Neural cell (in vitro differentiated cells): ENCODE measurements at regions not wholly inside any gene's neighbourhood (a gene's known extent, or its start where the extent isn't known, plus 50 kb on each side); places are given as distances from the start of the nearest gene placed in this dataset.

ENCODE experiments used
- H2AFZ ChIP-seq: fragments of 200-600, 300-800 bp; sonication (generic), shearing (Covaris generic); 2 replicates; pipeline ENCODE4 v1.6.0; 2014; ENCODE audit warnings: low read depth, mild to moderate bottlenecking, antibody characterized with exemption, low read length, moderate library complexity
- H3F3A ChIP-seq: fragments of 200-600 bp; shearing (Covaris generic); 2 replicates; pipeline ENCODE4 v1.6.1; 2016; ENCODE audit warnings: mild to moderate bottlenecking, moderate library complexity, mixed read lengths, antibody characterized with exemption, low read length; ENCODE audit not compliant: insufficient read depth, poor library complexity, severe bottlenecking
- H3K27ac ChIP-seq: fragments of 200-600, 300-800 bp; sonication (generic), shearing (Covaris generic); 2 replicates; pipeline ENCODE4 v1.5.1; 2014; ENCODE audit warnings: mild to moderate bottlenecking, low read length, moderate library complexity
- H3K27me3 ChIP-seq: fragments of 300-800, 200-600 bp; sonication (generic), shearing (Covaris generic); 2 replicates; pipeline ENCODE4 v1.6.0; 2014; ENCODE audit warnings: mild to moderate bottlenecking, low read depth, low read length, moderate library complexity; ENCODE audit not compliant: insufficient read depth
- H3K36me3 ChIP-seq: fragments of 300-800, 200-600 bp; sonication (generic), shearing (Covaris generic); 2 replicates; pipeline ENCODE4 v1.5.1; 2014; ENCODE audit warnings: mild to moderate bottlenecking, antibody characterized with exemption, low read length, moderate library complexity; ENCODE audit not compliant: insufficient read depth
- H3K4me2 ChIP-seq: fragments of 300-800, 200-600 bp; sonication (generic), shearing (Covaris generic); 2 replicates; pipeline ENCODE4 v1.6.0; 2014; ENCODE audit warnings: mild to moderate bottlenecking, low read length
- H3K4me3 ChIP-seq: fragments of 300-800, 200-600 bp; sonication (generic), shearing (Covaris generic); 2 replicates; pipeline ENCODE4 v1.5.1; 2014; ENCODE audit warnings: mild to moderate bottlenecking, low read length, moderate library complexity
- H3K79me2 ChIP-seq: fragments of 200-600 bp; shearing (Covaris generic); replicated peaks from 2 replicates; pipeline ENCODE4 v1.6.0; 2014; ENCODE audit warnings: mild to moderate bottlenecking, low read length, moderate library complexity; ENCODE audit not compliant: insufficient read depth
- H3K9ac ChIP-seq: fragments of 300-800, 200-600 bp; sonication (generic), shearing (Covaris generic); 2 replicates; pipeline ENCODE4 v1.6.1; 2016; ENCODE audit warnings: mild to moderate bottlenecking, low read length, mixed read lengths
- H3K9me2 ChIP-seq: fragments of 200-600 bp; shearing (Covaris generic); 2 replicates; pipeline ENCODE4 v1.6.1; 2016; ENCODE audit warnings: mild to moderate bottlenecking, low read length, mixed read lengths; ENCODE audit not compliant: insufficient read depth
- H3K9me3 ChIP-seq: fragments of 200-600, 300-800 bp; sonication (generic), shearing (Covaris generic); 2 replicates; pipeline ENCODE4 v1.6.1; 2016; ENCODE audit warnings: mild to moderate bottlenecking, mixed run types, low read length, moderate library complexity, mixed read lengths
- H4K20me1 ChIP-seq: fragments of 200-600 bp; shearing (Covaris generic); 2 replicates; pipeline ENCODE4 v1.6.1; 2016; ENCODE audit warnings: mild to moderate bottlenecking, mixed run types; ENCODE audit not compliant: insufficient read depth
- EP300 ChIP-seq: fragments of 450-650 bp; conservative IDR thresholded peaks from 2 replicates; pipeline ENCODE4 v1.6.1; 2014; ENCODE audit warnings: antibody characterized with exemption, mild to moderate bottlenecking, moderate library complexity; ENCODE audit not compliant: poor library complexity, severe bottlenecking
- EZH2 ChIP-seq: fragments of 200-600, 300-800 bp; shearing (Covaris generic), sonication (generic); IDR thresholded peaks from 2 replicates; pipeline ENCODE4 v1.6.1; 2014; ENCODE audit warnings: antibody characterized with exemption, low read length, borderline replicate concordance, mild to moderate bottlenecking; ENCODE audit not compliant: insufficient read depth, poor library complexity, severe bottlenecking
- MXI1 ChIP-seq: fragments of 450-650 bp; conservative IDR thresholded peaks from 2 replicates; pipeline ENCODE4 v1.6.1; 2014; ENCODE audit warnings: antibody characterized with exemption, mild to moderate bottlenecking; ENCODE audit not compliant: poor library complexity, severe bottlenecking
- POLR2AphosphoS5 ChIP-seq: IDR thresholded peaks from 2 replicates; pipeline ENCODE4 v1.6.1; 2012
- RAD21 ChIP-seq: fragments of 450-650 bp; conservative IDR thresholded peaks from 2 replicates; pipeline ENCODE4 v1.6.1; 2014; ENCODE audit warnings: antibody characterized with exemption, mild to moderate bottlenecking, moderate library complexity
- REST ChIP-seq: IDR thresholded peaks from 2 replicates; pipeline ENCODE4 v1.6.1; 2012; ENCODE audit warnings: borderline replicate concordance
- SMC3 ChIP-seq: fragments of 450-650 bp; conservative IDR thresholded peaks from 2 replicates; pipeline ENCODE4 v1.6.1; 2014; ENCODE audit warnings: antibody characterized with exemption, mild to moderate bottlenecking, moderate library complexity; ENCODE audit not compliant: poor library complexity
- TAF1 ChIP-seq: IDR thresholded peaks from 2 replicates; pipeline ENCODE4 v1.6.1; 2012; ENCODE audit warnings: low read depth
- TF ChIP-seq, protein P1 (sequence below): fragments of 450-650 bp; IDR thresholded peaks from 2 replicates; pipeline ENCODE4 v1.5.1; 2014; ENCODE audit warnings: antibody characterized with exemption, mild to moderate bottlenecking, moderate library complexity; ENCODE audit not compliant: poor library complexity, severe bottlenecking

DNA sequence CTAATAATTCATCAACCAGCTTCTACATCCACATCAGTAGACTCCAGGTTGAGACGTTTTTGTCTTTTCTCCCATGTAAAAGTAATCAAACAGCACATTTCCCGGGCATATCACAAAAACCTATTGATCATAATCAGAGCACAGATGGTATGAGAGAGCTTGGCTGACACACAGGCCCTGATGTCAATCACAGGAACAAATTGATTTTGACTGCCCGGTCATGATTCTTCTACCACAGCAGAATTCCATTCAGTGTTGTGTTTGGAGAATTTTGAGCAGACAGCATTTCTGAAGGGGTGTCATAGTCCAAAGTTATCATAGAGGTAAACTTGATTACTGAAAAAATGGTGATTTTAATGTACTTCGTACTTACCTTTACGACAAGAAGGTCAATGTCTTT, 351.1 kb downstream of the ZSWIM6 start:
- Histone ChIP-seq H3K9me2 (no peaks in the 10 kb centered on the region), H3K4me3 (no peak overlapping the region), H3K4me2 (no peak overlapping the region), H3K27me3 (no peaks in the 10 kb centered on the region), H4K20me1 (no peaks in the 10 kb centered on the region), H3F3A (no peaks in the 10 kb centered on the region), H3K27ac (no peak overlapping the region), H2AFZ (no peak overlapping the region), H3K9me3 (no peaks in the 10 kb centered on the region), H3K79me2 (no peaks in the 10 kb centered on the region), H3K9ac (no peak overlapping the region), H3K36me3 (no peaks in the 10 kb centered on the region)
- TF ChIP-seq, protein P1, sequence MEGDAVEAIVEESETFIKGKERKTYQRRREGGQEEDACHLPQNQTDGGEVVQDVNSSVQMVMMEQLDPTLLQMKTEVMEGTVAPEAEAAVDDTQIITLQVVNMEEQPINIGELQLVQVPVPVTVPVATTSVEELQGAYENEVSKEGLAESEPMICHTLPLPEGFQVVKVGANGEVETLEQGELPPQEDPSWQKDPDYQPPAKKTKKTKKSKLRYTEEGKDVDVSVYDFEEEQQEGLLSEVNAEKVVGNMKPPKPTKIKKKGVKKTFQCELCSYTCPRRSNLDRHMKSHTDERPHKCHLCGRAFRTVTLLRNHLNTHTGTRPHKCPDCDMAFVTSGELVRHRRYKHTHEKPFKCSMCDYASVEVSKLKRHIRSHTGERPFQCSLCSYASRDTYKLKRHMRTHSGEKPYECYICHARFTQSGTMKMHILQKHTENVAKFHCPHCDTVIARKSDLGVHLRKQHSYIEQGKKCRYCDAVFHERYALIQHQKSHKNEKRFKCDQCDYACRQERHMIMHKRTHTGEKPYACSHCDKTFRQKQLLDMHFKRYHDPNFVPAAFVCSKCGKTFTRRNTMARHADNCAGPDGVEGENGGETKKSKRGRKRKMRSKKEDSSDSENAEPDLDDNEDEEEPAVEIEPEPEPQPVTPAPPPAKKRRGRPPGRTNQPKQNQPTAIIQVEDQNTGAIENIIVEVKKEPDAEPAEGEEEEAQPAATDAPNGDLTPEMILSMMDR = no peak
- TF ChIP-seq POLR2AphosphoS5 (no peak), REST (no peak), EP300 (no peak), RAD21 (no peak), MXI1 (no peak), TAF1 (no peak), EZH2 (no peak), SMC3 (no peak)

GRCh38 chr5:61683926-61684325, 351.9 kb downstream of the ZSWIM6 start:
- Histone ChIP-seq H3F3A (no peaks in the 10 kb centered on the region), H3K27ac (no peak overlapping the region), H3K4me2 (no peak overlapping the region), H3K36me3 (no peaks in the 10 kb centered on the region), H3K9me2 (no peaks in the 10 kb centered on the region), H3K4me3 (no peak overlapping the region), H3K9ac (no peak overlapping the region), H2AFZ (no peak overlapping the region), H4K20me1 (no peaks in the 10 kb centered on the region), H3K79me2 (no peaks in the 10 kb centered on the region), H3K27me3 (no peaks in the 10 kb centered on the region), H3K9me3 (no peaks in the 10 kb centered on the region)
- TF ChIP-seq EP300 (no peak), MXI1 (no peak), POLR2AphosphoS5 (no peak), RAD21 (no peak), TAF1 (no peak), EZH2 (no peak), SMC3 (no peak), REST (no peak)
- TF ChIP-seq, protein P1 = no peak
